Esophagus squamous epithelium (tissue), 5 donors: ENCODE measurements at regions not wholly inside any gene's neighbourhood (a gene's known extent, or its start where the extent isn't known, plus 50 kb on each side); places are given as distances from the start of the nearest gene placed in this dataset.

ENCODE experiments used
- DNase-seq: peaks from one replicate; lab custom pipeline; 2025; lab: John Stamatoyannopoulos, UW
- H3K27ac ChIP-seq, 4 donors: fragments of 200-600 bp; sonication (generic); one replicate each; pipeline ENCODE4 v1.5.1; 2016 to 2019; ENCODE audit warnings: mild to moderate bottlenecking in 1 of 4
- H3K27me3 ChIP-seq, 4 donors: fragments of 200-600 bp; sonication (generic); 1 replicate in 3 of 4; 2 replicates in 1 of 4; pipeline versions ENCODE4 v1.5.1 to v1.6.0; 2017 to 2021; ENCODE audit warnings: antibody characterized with exemption in 1 of 4
- H3K36me3 ChIP-seq, 3 donors: fragments of 200-600 bp; sonication (generic); one replicate each; pipeline ENCODE4 v1.5.1; 2016 to 2019
- H3K4me1 ChIP-seq, 3 donors: fragments of 200-600 bp; sonication (generic); one replicate each; pipeline ENCODE4 v1.5.1; 2017 to 2019
- H3K4me3 ChIP-seq, 4 donors: fragments of 200-600 bp; sonication (generic); 1 replicate in 3 of 4; 2 replicates in 1 of 4; pipeline ENCODE4 v1.5.1; 2016 to 2019; ENCODE audit warnings: mild to moderate bottlenecking in 2 of 4, moderate library complexity in 1 of 4
- H3K9me3 ChIP-seq, 3 donors: fragments of 200-600 bp; sonication (generic); one replicate each; pipeline ENCODE4 v1.5.1; 2016 to 2019
- CTCF ChIP-seq, 6 experiments: fragments of 450-650 bp in 4 of 6; fragments of 200-600 bp in 2 of 6; sonication (generic) in 2 of 6; IDR thresholded peaks; one replicate each; pipeline ENCODE4 v1.5.1; 2016 to 2019; ENCODE audit warnings: antibody characterized with exemption in 6 of 6, mild to moderate bottlenecking in 4 of 6, moderate library complexity in 4 of 6
- POLR2A ChIP-seq, 4 donors: fragments of 450-650 bp; IDR thresholded peaks; one replicate each; pipeline ENCODE4 v1.6.1; 2017; ENCODE audit warnings: antibody characterized with exemption in 4 of 4, mild to moderate bottlenecking in 4 of 4, moderate library complexity in 3 of 4
- WGBS, 2 donors: methylation state at CpG; one replicate each; pipeline ENCODE4 v1.1.5; 2018; 5-methylcytosine and 5-hydroxymethylcytosine counted together
- intact Hi-C: fragments of 100-400 bp; cut with DNase I; formaldehyde crosslinking; loops from one replicate; pipeline ENCODE4 v1.15.0; 2022
- donor health status: DM: yes; HTN: yes; CAD: no.

DNA sequence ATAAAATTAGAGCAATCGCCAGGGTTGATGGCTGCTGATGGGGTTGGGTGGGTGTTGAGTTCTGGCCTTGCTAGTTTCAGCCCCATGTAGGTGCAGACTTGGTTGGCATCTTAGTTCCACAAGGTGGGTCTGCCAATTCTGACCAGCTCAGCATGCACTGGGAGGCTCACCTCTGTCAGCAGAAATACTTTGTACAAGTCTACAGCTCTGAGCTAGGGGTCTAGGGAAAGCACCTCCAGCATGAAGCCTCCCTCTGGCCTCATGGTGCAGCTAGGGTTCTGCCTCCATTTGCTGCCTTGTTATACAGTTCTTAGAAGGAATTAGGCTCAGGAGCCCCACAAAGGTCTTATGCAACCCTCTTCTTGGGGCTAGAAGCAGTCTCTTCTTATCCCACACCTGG lies 278.9 kb upstream of the HDAC4 start:
- TF ChIP-seq POLR2A (IDR thresholded peaks at IDR 0.05) = no peak
- no peak for TF ChIP-seq CTCF (IDR thresholded peaks at IDR 0.05)
- intact Hi-C loops = no loop called here
- WGBS, 2 donors = 93 to 100% methylated on average over 1 of the region's 1 CpG
- H3K27ac ChIP-seq = no peak overlapping the region
- peaks cover 0 to 36% (median 0%) of the 10 kb centered on the region in 4 donors for H3K27me3 ChIP-seq
- H3K9me3 ChIP-seq = no peaks in the 10 kb centered on the region
- DNase-seq = no peak
- no peak overlapping the region for H3K4me3 ChIP-seq
- H3K4me1 ChIP-seq = no peaks in the 10 kb centered on the region
- H3K36me3 ChIP-seq = no peaks in the 10 kb centered on the region

DNA sequence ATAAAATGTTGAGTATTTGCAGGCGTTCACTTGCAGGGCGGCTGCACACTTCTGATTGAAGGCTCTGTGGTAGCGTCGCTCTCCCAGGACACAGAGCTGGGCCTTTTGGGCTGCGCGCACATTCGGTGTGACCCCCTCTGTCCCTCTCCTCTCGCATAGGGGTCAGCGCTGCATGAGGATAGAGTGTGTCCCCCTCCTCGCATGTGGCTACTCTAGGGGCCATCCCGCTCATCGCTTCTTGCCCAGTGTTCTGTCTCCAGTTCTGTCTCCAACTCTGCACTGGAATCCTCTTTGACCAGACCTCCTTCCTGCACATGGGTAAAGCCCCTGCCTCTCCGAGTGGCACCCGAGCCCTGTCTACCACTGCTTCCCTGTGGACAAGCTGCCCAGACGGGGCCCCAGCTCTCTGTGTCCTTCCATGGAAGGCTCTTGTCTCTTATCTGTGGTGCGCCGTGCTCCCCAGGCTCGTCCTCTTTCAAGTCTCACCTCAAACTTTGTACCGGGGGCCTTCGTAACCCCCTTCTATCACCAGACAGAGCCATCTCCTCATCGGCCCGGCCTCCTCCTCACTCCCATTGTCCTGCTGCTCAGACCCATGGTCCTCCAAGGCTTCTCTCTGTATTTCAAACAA lies 278.0 kb upstream of the HDAC4 start:
- H3K9me3 ChIP-seq = no peaks in the 10 kb centered on the region
- no peak for DNase-seq
- 88 to 91% methylated on average over 22 of the region's 22 CpGs for WGBS, 2 donors
- peaks cover 0 to 26% (median 0%) of the 10 kb centered on the region in 4 donors for H3K27me3 ChIP-seq
- H3K4me1 ChIP-seq = no peaks in the 10 kb centered on the region
- intact Hi-C loops = no loop called here
- TF ChIP-seq POLR2A (IDR thresholded peaks at IDR 0.05) = no peak
- TF ChIP-seq CTCF (IDR thresholded peaks at IDR 0.05) = no peak
- no peak overlapping the region for H3K4me3 ChIP-seq
- no peaks in the 10 kb centered on the region for H3K36me3 ChIP-seq
- H3K27ac ChIP-seq = no peak overlapping the region

- no peak overlapping the region for H3K4me3 ChIP-seq
- peaks cover 0 to 20% (median 0%) of the 10 kb centered on the region in 4 donors for H3K27me3 ChIP-seq
These were observed 277.3 kb upstream of the HDAC4 start for GRCh38 chr2:239678186-239678490.

DNA sequence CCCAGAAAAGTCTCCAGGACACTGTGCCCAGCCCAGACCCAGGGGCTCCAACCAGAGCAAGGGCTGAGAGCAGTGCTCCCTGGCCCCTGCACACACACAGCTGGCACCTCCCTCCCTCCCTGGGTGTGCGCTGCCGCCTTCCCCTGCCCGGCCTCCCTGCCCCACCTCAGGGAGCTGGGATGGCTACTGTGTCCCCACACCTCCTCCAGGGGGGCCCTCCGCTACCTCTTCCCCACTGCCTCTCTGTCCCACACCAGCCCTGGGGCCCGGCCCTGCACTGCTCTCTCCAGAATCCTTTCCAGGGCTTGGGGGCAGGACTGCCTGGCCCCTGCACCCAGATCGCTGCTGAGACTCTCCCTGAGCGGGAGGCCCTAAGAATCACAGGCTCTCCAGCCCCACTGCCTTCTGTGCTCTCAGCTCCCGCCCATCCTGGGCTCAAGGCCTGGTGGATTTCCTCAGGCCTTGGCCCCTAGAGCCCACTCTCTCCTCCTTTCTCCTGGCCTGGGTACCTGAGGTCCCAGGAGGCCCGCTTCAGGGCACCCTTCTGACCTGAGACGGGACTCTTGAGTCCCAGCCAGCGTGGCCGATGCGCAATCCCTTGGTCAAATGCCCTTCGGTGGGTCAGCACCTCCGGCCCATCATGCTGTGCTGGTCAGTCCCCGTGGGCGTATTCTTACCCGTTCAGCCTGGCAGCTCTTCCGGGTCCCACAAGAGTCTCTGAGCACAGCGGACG lies 276.8 kb upstream of the HDAC4 start:
- H3K9me3 ChIP-seq = no peaks in the 10 kb centered on the region
- no peak overlapping the region for H3K27ac ChIP-seq
- H3K36me3 ChIP-seq = no peaks in the 10 kb centered on the region
- TF ChIP-seq CTCF (IDR thresholded peaks at IDR 0.05) (no peak), POLR2A (IDR thresholded peaks at IDR 0.05) (no peak)
- no peaks in the 10 kb centered on the region for H3K4me1 ChIP-seq
- intact Hi-C loops = no loop called here
- 87 to 93% methylated on average over 3 to 6 of the region's 21 CpGs for WGBS, 2 donors
- H3K27me3 ChIP-seq = peaks cover 0 to 18% (median 0%) of the 10 kb centered on the region in 4 donors
- H3K4me3 ChIP-seq = no peak overlapping the region
- no peak for DNase-seq

More at GRCh38 chr2:239678186-239678490, 277.3 kb upstream of the HDAC4 start:
- Histone ChIP-seq H3K27ac (no peak overlapping the region), H3K4me1 (no peaks in the 10 kb centered on the region), H3K36me3 (no peaks in the 10 kb centered on the region), H3K9me3 (no peaks in the 10 kb centered on the region)
- DNase-seq = no peak
- intact Hi-C loops = no loop called here
- TF ChIP-seq POLR2A (IDR thresholded peaks at IDR 0.05) (no peak), CTCF (IDR thresholded peaks at IDR 0.05) (no peak)
- 84 to 86% methylated on average over 1 to 6 of the region's 8 CpGs for WGBS, 2 donors

- intact Hi-C loops = no loop called here
- DNase-seq = no peak
- Histone ChIP-seq H3K9me3 (no peaks in the 10 kb centered on the region), H3K4me1 (no peaks in the 10 kb centered on the region), H3K27me3 (peaks cover 0 to 12% (median 0%) of the 10 kb centered on the region in 4 donors), H3K36me3 (no peaks in the 10 kb centered on the region), H3K4me3 (no peak overlapping the region), H3K27ac (no peak overlapping the region)
- TF ChIP-seq CTCF (IDR thresholded peaks at IDR 0.05) (no peak), POLR2A (IDR thresholded peaks at IDR 0.05) (no peak)
- 45 to 69% methylated on average over 6 to 10 of the region's 19 CpGs for WGBS, 2 donors
These were observed 276.1 kb upstream of the HDAC4 start for GRCh38 chr2:239676716-239677452.
